Smooth muscle cell (in vitro differentiated cells): ENCODE measurements at regions not wholly inside any gene's neighbourhood (a gene's known extent, or its start where the extent isn't known, plus 50 kb on each side); places are given as distances from the start of the nearest gene placed in this dataset.

ENCODE experiments used
- DNase-seq: peaks from one replicate; lab custom pipeline; 2025; ENCODE audit not compliant: unreplicated experiment; lab: John Stamatoyannopoulos, UW
- H2AFZ ChIP-seq: fragments of 200-600 bp; sonication (generic); 2 replicates; pipeline ENCODE4 v1.6.0; 2016; ENCODE audit warnings: antibody characterized with exemption, low read depth, mild to moderate bottlenecking
- H3F3A ChIP-seq: fragments of 200-600 bp; sonication (generic); 2 replicates; pipeline ENCODE4 v1.6.0; 2017; ENCODE audit warnings: antibody characterized with exemption, low read depth
- H3K27ac ChIP-seq: fragments of 200-600 bp; sonication (generic); 2 replicates; pipeline ENCODE4 v1.5.1; 2016; ENCODE audit warnings: low read depth, mild to moderate bottlenecking
- H3K27me3 ChIP-seq: fragments of 200-600 bp; sonication (generic); 2 replicates; pipeline ENCODE4 v1.6.1; 2016; ENCODE audit warnings: low read depth, mild to moderate bottlenecking
- H3K36me3 ChIP-seq: fragments of 200-600 bp; sonication (generic); 2 replicates; pipeline ENCODE4 v1.5.1; 2016; ENCODE audit warnings: low read depth
- H3K4me1 ChIP-seq: fragments of 200-600 bp; sonication (generic); 2 replicates; pipeline ENCODE4 v1.5.1; 2016; ENCODE audit warnings: low read depth
- H3K4me2 ChIP-seq: fragments of 200-600 bp; sonication (generic); 2 replicates; pipeline ENCODE4 v1.6.0; 2016; ENCODE audit warnings: mild to moderate bottlenecking
- H3K4me3 ChIP-seq: fragments of 200-600 bp; sonication (generic); 2 replicates; pipeline ENCODE4 v1.5.1; 2016; ENCODE audit warnings: mild to moderate bottlenecking
- H3K79me2 ChIP-seq: fragments of 200-600 bp; sonication (generic); 2 replicates; pipeline ENCODE4 v1.6.0; 2016; ENCODE audit warnings: low read depth, mild to moderate bottlenecking
- H3K9ac ChIP-seq: fragments of 200-600 bp; sonication (generic); 2 replicates; pipeline ENCODE4 v1.6.0; 2016; ENCODE audit warnings: low read depth
- H3K9me3 ChIP-seq: fragments of 200-600 bp; sonication (generic); replicated peaks from 2 replicates; pipeline ENCODE4 v1.5.1; 2016; ENCODE audit warnings: low read depth
- H4K20me1 ChIP-seq: fragments of 200-600 bp; sonication (generic); 2 replicates; pipeline ENCODE4 v1.6.0; 2016; ENCODE audit warnings: low read depth
- CTCF ChIP-seq: fragments of 200-600 bp; sonication (generic); IDR thresholded peaks from 2 replicates; pipeline ENCODE4 v1.5.1; 2017; ENCODE audit warnings: borderline replicate concordance, mild to moderate bottlenecking, antibody characterized with exemption; ENCODE audit not compliant: insufficient read depth, poor library complexity, severe bottlenecking
- WGBS: methylation state at CpG from one replicate; pipeline ENCODE4 v1.1.7; 2016; ENCODE audit warnings: low lambda C conversion rate; 5-methylcytosine and 5-hydroxymethylcytosine counted together

GRCh38 chr13:95494082-95494681 lies 58.3 kb upstream of the CLDN10 start:
- Histone ChIP-seq H3K4me2 (no peak overlapping the region), H3K4me3 (no peak overlapping the region), H2AFZ (no peak overlapping the region), H3K4me1 (no peaks in the 10 kb centered on the region), H3F3A (no peaks in the 10 kb centered on the region), H3K36me3 (no peaks in the 10 kb centered on the region), H3K79me2 (no peaks in the 10 kb centered on the region), H4K20me1 (no peaks in the 10 kb centered on the region), H3K27ac (no peak overlapping the region), H3K9me3 (no peaks in the 10 kb centered on the region), H3K9ac (no peak overlapping the region), H3K27me3 (no peaks in the 10 kb centered on the region)
- 47% methylated on average over 7 of the region's 7 CpGs for WGBS
- TF ChIP-seq CTCF: peak; percentile 71
- no peak for DNase-seq

- H4K20me1 ChIP-seq: no peaks in the 10 kb centered on the region
- H3K4me1 ChIP-seq: no peaks in the 10 kb centered on the region
Observed at GRCh38 chr13:95496485-95496884, 56.0 kb upstream of the CLDN10 start.

GRCh38 chr13:95497381-95497807 lies 55.1 kb upstream of the CLDN10 start:
- Histone ChIP-seq H3K4me2 (no peak overlapping the region), H3F3A (no peaks in the 10 kb centered on the region), H3K9me3 (no peaks in the 10 kb centered on the region), H4K20me1 (no peaks in the 10 kb centered on the region), H3K36me3 (no peaks in the 10 kb centered on the region), H3K4me3 (no peak overlapping the region), H3K4me1 (no peaks in the 10 kb centered on the region), H3K9ac (no peak overlapping the region), H3K79me2 (no peaks in the 10 kb centered on the region), H3K27me3 (no peaks in the 10 kb centered on the region), H2AFZ (no peak overlapping the region), H3K27ac (no peak overlapping the region)
- WGBS: 77% methylated on average over 3 of the region's 3 CpGs
- TF ChIP-seq CTCF: no peak
- no peak for DNase-seq

More at GRCh38 chr13:95496485-95496884, 56.0 kb upstream of the CLDN10 start:
- DNase-seq: no peak
- Histone ChIP-seq H3K4me3 (no peak overlapping the region), H3K9me3 (no peaks in the 10 kb centered on the region), H3K79me2 (no peaks in the 10 kb centered on the region), H3K36me3 (no peaks in the 10 kb centered on the region), H3K27ac (no peak overlapping the region), H3K27me3 (no peaks in the 10 kb centered on the region), H3K9ac (no peak overlapping the region), H2AFZ (no peak overlapping the region), H3F3A (no peaks in the 10 kb centered on the region), H3K4me2 (no peak overlapping the region)
- WGBS: 86% methylated on average over 4 of the region's 4 CpGs
- no peak for TF ChIP-seq CTCF

GRCh38 chr13:95498886-95499285 lies 53.6 kb upstream of the CLDN10 start:
- DNase-seq: no peak
- Histone ChIP-seq H3K27me3 (no peaks in the 10 kb centered on the region), H4K20me1 (no peaks in the 10 kb centered on the region), H2AFZ (no peak overlapping the region), H3K79me2 (no peaks in the 10 kb centered on the region), H3K4me2 (no peak overlapping the region), H3K9ac (no peak overlapping the region), H3K4me3 (no peak overlapping the region), H3K27ac (no peak overlapping the region), H3K9me3 (no peaks in the 10 kb centered on the region), H3F3A (no peaks in the 10 kb centered on the region), H3K36me3 (no peaks in the 10 kb centered on the region), H3K4me1 (no peaks in the 10 kb centered on the region)
- 82% methylated on average over 8 of the region's 8 CpGs for WGBS
- no peak for TF ChIP-seq CTCF
